MM.1S (cell line): ENCODE measurements at regions not wholly inside any gene's neighbourhood (a gene's known extent, or its start where the extent isn't known, plus 50 kb on each side); places are given as distances from the start of the nearest gene placed in this dataset.
"Not testable (repeated sequence)": the region's sequence is repeated elsewhere in the genome, so short reads cannot be mapped to it uniquely, and the experiment has no call there.

Experiments used
- DNase-seq: peaks from one replicate; pipeline ENCODE4 v3.0.0-alpha.2; 2015
- H2AFZ ChIP-seq: fragments of 300-600 bp; sonication (generic); 2 replicates; pipeline ENCODE4 v1.6.0; 2016; ENCODE audit warnings: antibody characterized with exemption, low read length
- H3F3A ChIP-seq: fragments of 300-600 bp; sonication (generic); 2 replicates; pipeline ENCODE4 v1.6.1; 2016; ENCODE audit warnings: mild to moderate bottlenecking, antibody characterized with exemption, low read length, moderate library complexity, mixed read lengths; ENCODE audit not compliant: insufficient read depth
- H3K27ac ChIP-seq: fragments of 300-600 bp; sonication (generic); 2 replicates; pipeline ENCODE4 v1.5.1; 2016; ENCODE audit warnings: mild to moderate bottlenecking, low read length
- H3K27me3 ChIP-seq: fragments of 300-600 bp; sonication (generic); replicated peaks from 2 replicates; pipeline ENCODE4 v1.6.0; 2016; ENCODE audit warnings: low read length; ENCODE audit not compliant: insufficient read depth
- H3K36me3 ChIP-seq: fragments of 300-600 bp; sonication (generic); replicated peaks from 2 replicates; pipeline ENCODE4 v1.6.1; 2016; ENCODE audit warnings: mild to moderate bottlenecking, low read length, mixed read lengths; ENCODE audit not compliant: insufficient read depth
- H3K4me1 ChIP-seq: fragments of 300-600 bp; sonication (generic); 2 replicates; pipeline ENCODE4 v1.6.1; 2016; ENCODE audit warnings: low read length, mixed read lengths
- H3K4me2 ChIP-seq: fragments of 300-600 bp; sonication (generic); 2 replicates; pipeline ENCODE4 v1.6.0; 2016; ENCODE audit warnings: low read depth, low read length
- H3K4me3 ChIP-seq: fragments of 300-600 bp; sonication (generic); 2 replicates; pipeline ENCODE4 v1.5.1; 2016; ENCODE audit warnings: low read length, mixed read lengths
- H3K79me2 ChIP-seq: fragments of 300-600 bp; sonication (generic); 2 replicates; pipeline ENCODE4 v1.6.1; 2016; ENCODE audit warnings: mixed run types, low read length, mixed read lengths
- H3K9ac ChIP-seq: fragments of 300-600 bp; sonication (generic); 2 replicates; pipeline ENCODE4 v1.6.1; 2016; ENCODE audit warnings: low read length, mixed read lengths
- H3K9me2 ChIP-seq: fragments of 300-600 bp; sonication (generic); replicated peaks from 2 replicates; pipeline ENCODE4 v1.6.1; 2016; ENCODE audit warnings: mild to moderate bottlenecking, low read length, mixed read lengths; ENCODE audit not compliant: insufficient read depth
- H3K9me3 ChIP-seq: fragments of 300-600 bp; sonication (generic); replicated peaks from 2 replicates; pipeline ENCODE4 v1.6.1; 2016; ENCODE audit warnings: mild to moderate bottlenecking, low read length, mixed read lengths; ENCODE audit not compliant: insufficient read depth
- H4K20me1 ChIP-seq: fragments of 300-600 bp; sonication (generic); 2 replicates; pipeline ENCODE4 v1.6.1; 2016; ENCODE audit warnings: mild to moderate bottlenecking, low read length, moderate library complexity, mixed read lengths; ENCODE audit not compliant: insufficient read depth
- EZH2 ChIP-seq: fragments of 300-600 bp; sonication (generic); optimal IDR thresholded peaks from 2 replicates; pipeline ENCODE3; 2017; ENCODE audit warnings: low read depth, mild to moderate bottlenecking, antibody characterized with exemption, low read length, mixed read lengths
- EZH2phosphoT487 ChIP-seq: fragments of 300-600 bp; sonication (generic); IDR thresholded peaks from 2 replicates; pipeline ENCODE4 v1.6.1; 2018; ENCODE audit warnings: antibody characterized with exemption, low read length
- TF ChIP-seq, protein P1 (sequence below): fragments of 300-600 bp; sonication (generic); IDR thresholded peaks from 2 replicates; pipeline ENCODE4 v1.5.1; 2016; ENCODE audit warnings: antibody characterized with exemption, low read length, mixed read lengths

DNA sequence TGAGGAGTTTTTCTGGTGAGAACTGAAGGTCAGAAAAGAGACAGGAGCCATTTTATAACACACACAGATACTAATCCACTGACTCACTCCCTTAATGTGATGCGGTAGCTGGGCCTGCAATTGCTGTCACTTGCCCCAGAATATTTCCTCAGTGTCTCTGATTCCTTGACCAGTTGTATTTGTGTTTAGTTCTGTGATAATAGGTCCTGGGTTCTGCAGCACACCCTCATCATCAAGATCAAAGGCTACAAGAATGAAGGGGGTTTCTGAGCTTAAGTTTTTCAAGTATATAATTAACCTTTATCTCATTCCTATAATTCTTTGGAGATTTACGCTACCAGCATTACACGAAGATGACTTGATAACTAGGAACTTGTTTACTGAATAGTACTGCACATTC, 576.5 kb upstream of the CPXCR1 start:
- H3K9ac ChIP-seq: no peak overlapping the region

DNA sequence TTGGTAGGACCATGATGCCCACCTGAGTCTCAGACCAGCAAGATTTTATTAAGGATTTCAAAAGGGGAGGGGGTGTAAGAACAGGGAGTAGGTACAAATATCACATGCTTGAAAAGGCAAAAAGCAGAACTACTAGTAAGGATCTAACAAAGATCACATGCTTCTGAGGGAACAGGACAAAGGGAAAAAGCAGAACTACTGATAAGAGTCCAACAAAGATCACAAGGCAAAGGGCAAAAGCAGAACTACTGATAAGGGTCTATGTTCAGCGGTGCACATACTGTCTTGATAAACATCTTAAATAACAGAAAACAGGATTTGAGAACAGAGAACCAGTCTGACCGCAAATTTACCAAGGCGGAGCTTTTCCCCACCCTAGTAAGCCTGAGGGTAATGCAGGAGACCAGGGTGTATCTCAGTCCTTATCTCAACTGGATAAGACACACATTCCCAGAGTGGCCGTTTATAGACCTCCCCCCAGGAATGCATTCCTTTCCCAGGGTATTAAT, 573.0 kb upstream of the CPXCR1 start:
- DNase-seq, H3K36me3 ChIP-seq, H3K9ac ChIP-seq, H3F3A ChIP-seq, H2AFZ ChIP-seq, H3K9me2 ChIP-seq, H4K20me1 ChIP-seq, H3K4me2 ChIP-seq, H3K4me3 ChIP-seq, H3K9me3 ChIP-seq, H3K79me2 ChIP-seq, H3K27ac ChIP-seq, H3K27me3 ChIP-seq, H3K4me1 ChIP-seq: not testable (repeated sequence)

More for the DNA sequence above, 576.5 kb upstream of the CPXCR1 start:
- H3K9me3 ChIP-seq: no peaks in the 10 kb centered on the region
- no peaks in the 10 kb centered on the region for H3K79me2 ChIP-seq
- H3K4me3 ChIP-seq: no peak overlapping the region
- no peaks in the 10 kb centered on the region for H3K36me3 ChIP-seq
- no peaks in the 10 kb centered on the region for H3K4me1 ChIP-seq
- no peak overlapping the region for H3K4me2 ChIP-seq
- H4K20me1 ChIP-seq: no peaks in the 10 kb centered on the region
- H3K9me2 ChIP-seq: no peaks in the 10 kb centered on the region
- H3K27ac ChIP-seq: no peak overlapping the region
- DNase-seq: no peak
- no peak overlapping the region for H2AFZ ChIP-seq
- no peaks in the 10 kb centered on the region for H3K27me3 ChIP-seq
- no peaks in the 10 kb centered on the region for H3F3A ChIP-seq
- TF ChIP-seq EZH2 (no peak), EZH2phosphoT487 (no peak)
- TF ChIP-seq, protein P1, sequence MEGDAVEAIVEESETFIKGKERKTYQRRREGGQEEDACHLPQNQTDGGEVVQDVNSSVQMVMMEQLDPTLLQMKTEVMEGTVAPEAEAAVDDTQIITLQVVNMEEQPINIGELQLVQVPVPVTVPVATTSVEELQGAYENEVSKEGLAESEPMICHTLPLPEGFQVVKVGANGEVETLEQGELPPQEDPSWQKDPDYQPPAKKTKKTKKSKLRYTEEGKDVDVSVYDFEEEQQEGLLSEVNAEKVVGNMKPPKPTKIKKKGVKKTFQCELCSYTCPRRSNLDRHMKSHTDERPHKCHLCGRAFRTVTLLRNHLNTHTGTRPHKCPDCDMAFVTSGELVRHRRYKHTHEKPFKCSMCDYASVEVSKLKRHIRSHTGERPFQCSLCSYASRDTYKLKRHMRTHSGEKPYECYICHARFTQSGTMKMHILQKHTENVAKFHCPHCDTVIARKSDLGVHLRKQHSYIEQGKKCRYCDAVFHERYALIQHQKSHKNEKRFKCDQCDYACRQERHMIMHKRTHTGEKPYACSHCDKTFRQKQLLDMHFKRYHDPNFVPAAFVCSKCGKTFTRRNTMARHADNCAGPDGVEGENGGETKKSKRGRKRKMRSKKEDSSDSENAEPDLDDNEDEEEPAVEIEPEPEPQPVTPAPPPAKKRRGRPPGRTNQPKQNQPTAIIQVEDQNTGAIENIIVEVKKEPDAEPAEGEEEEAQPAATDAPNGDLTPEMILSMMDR: no peak

DNA sequence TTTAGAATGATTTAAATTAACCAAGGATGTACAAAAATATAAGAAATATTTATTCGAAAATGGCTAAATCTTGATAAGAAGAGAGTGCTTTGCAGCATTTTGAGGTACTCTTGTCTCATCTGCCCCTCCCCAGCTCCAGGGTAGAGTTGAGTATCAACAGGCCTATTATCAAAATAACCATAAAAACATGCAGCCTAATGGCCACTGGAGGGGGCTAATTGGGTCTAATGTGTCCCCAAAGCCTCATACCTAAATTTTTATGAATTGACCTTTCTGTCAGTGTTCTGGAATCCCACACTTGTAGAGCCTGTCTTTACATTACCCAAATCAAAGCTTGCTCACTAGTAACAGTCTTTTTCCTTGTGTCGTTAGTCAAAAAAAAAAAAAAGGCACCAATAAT, 544.9 kb upstream of the CPXCR1 start:
- no peaks in the 10 kb centered on the region for H3K27me3 ChIP-seq
- no peak overlapping the region for H2AFZ ChIP-seq
- TF ChIP-seq EZH2phosphoT487 (no peak), EZH2 (no peak)
- TF ChIP-seq, protein P1: no peak
- H3F3A ChIP-seq: no peaks in the 10 kb centered on the region
- H3K79me2 ChIP-seq: no peaks in the 10 kb centered on the region
- H3K9ac ChIP-seq: no peak overlapping the region
- H3K4me1 ChIP-seq: no peaks in the 10 kb centered on the region
- H3K36me3 ChIP-seq: no peaks in the 10 kb centered on the region
- no peak overlapping the region for H3K4me2 ChIP-seq
- no peaks in the 10 kb centered on the region for H4K20me1 ChIP-seq
- no peak overlapping the region for H3K4me3 ChIP-seq
- no peak overlapping the region for H3K27ac ChIP-seq
- H3K9me3 ChIP-seq: no peaks in the 10 kb centered on the region
- DNase-seq: no peak
- no peaks in the 10 kb centered on the region for H3K9me2 ChIP-seq

DNA sequence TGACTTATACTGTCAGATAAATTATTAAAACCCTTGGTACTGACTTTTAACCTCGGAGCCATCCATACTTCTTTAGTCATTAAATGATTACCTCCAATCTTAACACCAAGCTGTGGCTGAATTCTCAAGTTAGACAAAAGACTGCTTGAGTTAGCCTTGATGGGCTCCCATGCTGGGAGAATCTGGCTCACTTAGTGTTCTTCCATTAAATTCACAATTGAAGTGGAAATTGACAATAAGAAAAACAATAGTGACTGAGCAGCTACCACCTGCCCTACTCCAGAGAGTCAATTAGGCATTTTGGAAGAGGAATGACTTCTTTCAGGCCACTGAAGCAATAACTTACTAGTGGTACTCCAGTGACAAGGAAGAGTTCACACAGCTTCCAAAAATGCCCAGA, 503.0 kb upstream of the CPXCR1 start:
- Histone ChIP-seq H3K9me2 (no peaks in the 10 kb centered on the region), H2AFZ (no peak overlapping the region), H3K36me3 (no peaks in the 10 kb centered on the region), H4K20me1 (no peaks in the 10 kb centered on the region), H3K27ac (no peak overlapping the region), H3K4me3 (no peak overlapping the region), H3F3A (no peaks in the 10 kb centered on the region), H3K9me3 (no peaks in the 10 kb centered on the region), H3K4me2 (no peak overlapping the region), H3K4me1 (no peaks in the 10 kb centered on the region), H3K27me3 (no peaks in the 10 kb centered on the region), H3K9ac (no peak overlapping the region), H3K79me2 (no peaks in the 10 kb centered on the region)
- TF ChIP-seq, protein P1: no peak
- TF ChIP-seq EZH2phosphoT487: no peak
- TF ChIP-seq EZH2: no peak
- no peak for DNase-seq
